Activated naive CD8-positive, alpha-beta T cell treated with anti-CD3 and anti-CD28 coated beads, Interleukin-2, amount 10 ng/mL, durations not matched to agents 7 days and 5 days (primary cell): ENCODE measurements at regions not wholly inside any gene's neighbourhood (a gene's known extent, or its start where the extent isn't known, plus 50 kb on each side); places are given as distances from the start of the nearest gene placed in this dataset.
"Not testable (repeated sequence)": the region's sequence is repeated elsewhere in the genome, so short reads cannot be mapped to it uniquely, and the experiment has no call there.

Experiments
- ATAC-seq: fragments of 150-1000 bp; cut with Tn5 transposase; one replicate; pipeline ENCODE4 v1.10.0; 2021; ENCODE audit warnings: low read depth, moderate library complexity
- POLR2A ChIA-PET: fragments of 350-600 bp; sonication (Branson Sonifier 250); formaldehyde crosslinking; loops from one replicate; lab custom pipeline; 2021; ENCODE audit warnings: antibody characterized with exemption; lab: Charles Lee
- DNase-seq: peaks from one replicate; pipeline ENCODE4 v3.0.0; 2021
- H3K27ac Mint-ChIP-seq: one replicate; pipeline ENCODE4 v1.8.0; 2022; ENCODE audit warnings: mild to moderate bottlenecking, mixed read lengths
- H3K27me3 Mint-ChIP-seq: one replicate; pipeline ENCODE4 v1.8.0; 2022; ENCODE audit warnings: mild to moderate bottlenecking, moderate library complexity, mixed read lengths
- H3K36me3 Mint-ChIP-seq: one replicate; pipeline ENCODE4 v1.8.0; 2021; ENCODE audit warnings: mild to moderate bottlenecking, mixed read lengths
- H3K4me1 Mint-ChIP-seq: one replicate; pipeline ENCODE4 v1.8.0; 2021; ENCODE audit warnings: mixed read lengths
- H3K4me3 Mint-ChIP-seq: one replicate; pipeline ENCODE4 v1.8.0; 2022; ENCODE audit warnings: mild to moderate bottlenecking, moderate library complexity, mixed read lengths
- H3K9me3 Mint-ChIP-seq: one replicate; pipeline ENCODE4 v1.8.0; 2021; ENCODE audit warnings: mixed read lengths

DNA sequence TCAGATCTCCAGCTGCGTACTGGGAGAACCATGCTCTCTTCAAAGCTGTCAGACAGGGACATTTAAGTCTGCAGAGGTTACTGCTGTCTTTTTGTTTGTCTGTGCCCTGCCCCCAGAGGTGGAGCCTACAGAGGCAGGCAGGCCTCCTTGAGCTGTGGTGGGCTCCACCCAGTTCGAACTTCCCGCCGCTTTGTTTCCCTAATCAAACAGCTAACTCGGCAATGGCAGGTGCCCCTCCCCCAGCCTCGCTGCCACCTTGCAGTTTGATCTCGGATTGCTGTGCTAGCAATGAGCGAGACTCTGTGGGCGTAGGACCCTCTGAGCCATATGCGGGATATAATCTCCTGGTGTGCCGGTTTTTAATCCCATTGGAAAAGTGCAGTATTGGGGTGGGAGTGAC, 387.1 kb downstream of the MLLT3 start:
- POLR2A ChIA-PET: interaction anchor here (1.6 kb wide), 1 partner anchor 8 kb away, joined by 5 read pairs; no protein-coding TSS in a partner anchor
- Mint-ChIP-seq H3K4me1 (peaks cover 22% of the 10 kb centered on the region), H3K36me3 (peaks cover 56% of the 10 kb centered on the region), H3K9me3 (peaks cover 23% of the 10 kb centered on the region)
- not testable (repeated sequence) for H3K27me3 Mint-ChIP-seq, H3K4me3 Mint-ChIP-seq, DNase-seq, ATAC-seq, H3K27ac Mint-ChIP-seq

DNA sequence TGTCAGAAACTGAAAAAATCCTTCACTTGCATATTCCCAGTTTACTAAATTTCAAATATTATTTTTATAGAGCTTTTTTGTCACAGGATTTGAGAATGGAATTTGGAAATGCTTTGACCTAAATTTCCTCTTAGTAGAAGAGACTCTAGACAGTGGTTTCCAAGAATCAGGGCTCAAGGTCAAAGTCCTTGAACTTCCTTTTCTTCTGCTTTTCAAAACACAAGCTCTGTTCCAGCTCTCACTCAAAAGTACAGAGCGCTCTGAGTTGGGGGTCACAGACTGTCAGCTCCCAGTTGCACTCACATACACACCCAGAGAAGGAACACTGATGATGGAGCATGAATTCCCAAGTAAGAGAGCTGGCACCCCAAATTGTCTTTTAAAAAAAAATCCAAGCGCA, 394.2 kb downstream of the MLLT3 start:
- Mint-ChIP-seq H3K27ac (peak overlapping the region; percentile 68), H3K9me3 (peaks cover 23% of the 10 kb centered on the region), H3K27me3 (no peaks in the 10 kb centered on the region), H3K4me3 (peak overlapping the region; percentile 39), H3K4me1 (peaks cover 50% of the 10 kb centered on the region), H3K36me3 (peaks cover 49% of the 10 kb centered on the region)
- no peak for ATAC-seq
- DNase-seq: no peak
- POLR2A ChIA-PET: interaction anchor here (1.0 to 5.7 kb wide), 4 partner anchors 8 to 18 kb away, joined by 5 to 27 read pairs (median 7); no protein-coding TSS in a partner anchor

GRCh38 chr9:20227166-20227874, 395.0 kb downstream of the MLLT3 start:
- Mint-ChIP-seq H3K27me3 (no peaks in the 10 kb centered on the region), H3K4me1 (peaks cover 49% of the 10 kb centered on the region), H3K36me3 (peaks cover 46% of the 10 kb centered on the region), H3K9me3 (peaks cover 19% of the 10 kb centered on the region), H3K4me3 (no peak overlapping the region), H3K27ac (peak overlapping the region; percentile 68)
- DNase-seq (no peak), ATAC-seq (no peak)
- POLR2A ChIA-PET: interaction anchor here (0.6 to 5.7 kb wide), 5 partner anchors 12 to 113 kb away, joined by 3 to 27 read pairs (median 7); no protein-coding TSS in a partner anchor

DNA sequence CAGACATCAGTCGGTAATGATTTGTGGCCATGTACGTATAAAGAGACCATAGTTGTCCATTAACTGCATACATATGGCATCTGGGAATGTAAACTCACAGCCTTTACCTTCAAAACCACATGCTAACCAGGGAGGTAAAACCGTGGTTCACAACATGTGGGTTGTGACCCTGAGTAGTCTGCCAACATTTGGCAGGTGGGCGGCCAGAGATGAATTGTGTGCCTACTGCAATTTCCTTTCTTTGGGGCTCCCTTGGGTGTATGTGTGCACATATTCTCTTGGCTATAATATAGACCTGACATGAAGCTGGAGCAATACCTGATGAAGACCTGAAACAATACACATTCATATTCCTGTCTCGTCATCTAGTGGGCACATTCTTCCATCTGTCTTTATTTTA, 396.0 kb downstream of the MLLT3 start:
- Mint-ChIP-seq H3K4me3 (peak overlapping the region; percentile 23), H3K27ac (no peak overlapping the region), H3K27me3 (no peaks in the 10 kb centered on the region), H3K9me3 (peaks cover 15% of the 10 kb centered on the region), H3K36me3 (peaks cover 46% of the 10 kb centered on the region), H3K4me1 (peaks cover 52% of the 10 kb centered on the region)
- no peak for ATAC-seq
- POLR2A ChIA-PET: interaction anchor here (1.7 to 5.7 kb wide), 2 partner anchors 13 to 16 kb away, joined by 7 to 27 read pairs; no protein-coding TSS in a partner anchor
- no peak for DNase-seq

- POLR2A ChIA-PET: interaction anchor here (1.7 to 5.7 kb wide), 3 partner anchors 14 to 17 kb away, joined by 7 to 27 read pairs (median 12); no protein-coding TSS in a partner anchor
- peak overlapping the region; percentile 68 for H3K4me3 Mint-ChIP-seq
Observed at GRCh38 chr9:20225826-20226225, 396.5 kb downstream of the MLLT3 start.

DNA sequence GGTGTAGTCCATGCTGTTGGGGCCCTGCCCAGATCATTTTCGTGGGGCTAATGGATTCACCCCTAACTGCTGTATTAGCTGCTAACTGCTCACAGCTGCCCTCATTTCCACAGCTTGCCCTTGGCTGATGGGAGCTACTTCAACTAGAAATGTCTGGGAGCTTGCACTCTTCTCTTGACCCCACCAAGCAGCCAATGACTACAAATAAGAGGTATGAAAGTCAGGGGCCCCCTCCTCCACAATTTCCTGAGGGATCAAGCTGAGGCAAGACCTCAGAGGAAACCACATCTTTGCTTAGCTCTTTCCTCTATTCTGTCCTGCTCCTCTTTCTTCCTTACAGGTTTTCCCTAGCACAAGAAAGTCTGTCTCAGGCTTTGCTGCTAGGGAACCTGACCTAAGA, 397.5 kb downstream of the MLLT3 start:
- POLR2A ChIA-PET: interaction anchor here (1.0 to 5.7 kb wide), 4 partner anchors 15 to 97 kb away, joined by 3 to 27 read pairs (median 10); no protein-coding TSS in a partner anchor
- H3K36me3 Mint-ChIP-seq: peaks cover 43% of the 10 kb centered on the region
- ATAC-seq (no peak), DNase-seq (no peak)
- H3K27ac Mint-ChIP-seq: no peak overlapping the region
- no peaks in the 10 kb centered on the region for H3K27me3 Mint-ChIP-seq
- H3K4me1 Mint-ChIP-seq: peaks cover 66% of the 10 kb centered on the region
- H3K4me3 Mint-ChIP-seq: peak overlapping the region; percentile 10
- peaks cover 9% of the 10 kb centered on the region for H3K9me3 Mint-ChIP-seq

More at GRCh38 chr9:20225826-20226225, 396.5 kb downstream of the MLLT3 start:
- peaks cover 57% of the 10 kb centered on the region for H3K4me1 Mint-ChIP-seq
- peak overlapping the region; percentile 80 for H3K27ac Mint-ChIP-seq
- H3K36me3 Mint-ChIP-seq: peaks cover 46% of the 10 kb centered on the region
- peaks cover 12% of the 10 kb centered on the region for H3K9me3 Mint-ChIP-seq
- H3K27me3 Mint-ChIP-seq: no peaks in the 10 kb centered on the region
- DNase-seq (no peak), ATAC-seq (no peak)

- Mint-ChIP-seq H3K27ac (no peak overlapping the region), H3K4me1 (peaks cover 43% of the 10 kb centered on the region), H3K36me3 (peaks cover 63% of the 10 kb centered on the region), H3K27me3 (no peaks in the 10 kb centered on the region), H3K9me3 (peaks cover 20% of the 10 kb centered on the region), H3K4me3 (no peak overlapping the region)
- no peak for DNase-seq
- POLR2A ChIA-PET: interaction anchor here (1.3 to 1.5 kb wide), 2 partner anchors 8 to 11 kb away, joined by 5 to 6 read pairs; no protein-coding TSS in a partner anchor
- ATAC-seq: no peak
Observed at GRCh38 chr9:20220286-20220685, 402.0 kb downstream of the MLLT3 start.

DNA sequence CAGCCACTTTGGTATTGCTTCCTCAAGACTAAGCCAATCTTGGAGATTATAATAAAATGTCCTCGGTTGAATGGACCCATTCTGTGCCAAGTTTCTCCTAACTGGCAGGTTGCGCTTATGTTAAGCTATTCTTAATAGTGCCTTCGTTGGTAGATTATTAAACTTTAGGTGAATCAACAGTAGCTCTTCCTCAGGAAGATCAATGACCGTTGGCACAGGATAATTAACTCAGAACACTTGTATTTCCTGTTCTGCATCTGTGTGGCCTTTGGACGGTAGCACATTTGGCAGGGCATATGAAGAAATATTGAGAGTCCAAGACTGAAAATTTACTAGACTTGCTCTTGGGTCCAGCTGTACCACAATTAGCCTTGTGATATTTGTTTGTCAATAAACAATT, 402.9 kb downstream of the MLLT3 start:
- H3K27me3 Mint-ChIP-seq: no peaks in the 10 kb centered on the region
- H3K9me3 Mint-ChIP-seq: peaks cover 25% of the 10 kb centered on the region
- no peak for ATAC-seq
- DNase-seq: no peak
- no peak overlapping the region for H3K4me3 Mint-ChIP-seq
- H3K36me3 Mint-ChIP-seq: peaks cover 67% of the 10 kb centered on the region
- POLR2A ChIA-PET: interaction anchor here (1.5 kb wide), 1 partner anchor 9 kb away, joined by 5 read pairs; no protein-coding TSS in a partner anchor
- no peak overlapping the region for H3K27ac Mint-ChIP-seq
- peaks cover 40% of the 10 kb centered on the region for H3K4me1 Mint-ChIP-seq

- H3K27ac Mint-ChIP-seq: no peak overlapping the region
- H3K36me3 Mint-ChIP-seq: peaks cover 66% of the 10 kb centered on the region
- peaks cover 18% of the 10 kb centered on the region for H3K9me3 Mint-ChIP-seq
- H3K4me1 Mint-ChIP-seq: peaks cover 37% of the 10 kb centered on the region
- H3K27me3 Mint-ChIP-seq: no peaks in the 10 kb centered on the region
- ATAC-seq (no peak), DNase-seq (no peak)
- H3K4me3 Mint-ChIP-seq: no peak overlapping the region
- POLR2A ChIA-PET: interaction anchor here (1.4 kb wide), 1 partner anchor 25 kb away, joined by 4 read pairs; no protein-coding TSS in a partner anchor
Observed at GRCh38 chr9:20217596-20217995, 404.7 kb downstream of the MLLT3 start.

DNA sequence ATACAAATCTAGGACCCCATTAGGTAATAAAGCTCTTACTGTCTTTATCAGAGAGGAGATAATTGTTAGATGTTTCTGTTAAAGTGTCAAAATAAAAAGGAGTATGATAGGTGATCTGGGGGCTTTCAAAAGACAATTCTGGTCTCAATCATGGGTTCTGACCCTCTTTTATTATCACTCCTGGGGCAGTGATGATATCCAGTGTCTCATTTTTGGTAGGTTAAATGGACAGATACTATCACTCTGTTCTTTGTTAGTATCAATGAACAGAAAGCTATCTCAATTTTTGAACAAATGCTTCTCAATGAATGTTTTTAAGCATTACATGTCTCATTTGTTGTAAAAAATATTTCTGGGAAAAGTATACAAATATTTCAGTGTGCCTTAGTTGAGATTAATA, 405.9 kb downstream of the MLLT3 start:
- Mint-ChIP-seq H3K9me3 (peaks cover 18% of the 10 kb centered on the region), H3K27ac (no peak overlapping the region), H3K36me3 (peaks cover 64% of the 10 kb centered on the region), H3K27me3 (no peaks in the 10 kb centered on the region), H3K4me3 (no peak overlapping the region), H3K4me1 (peaks cover 36% of the 10 kb centered on the region)
- POLR2A ChIA-PET: no interaction called here
- ATAC-seq (no peak), DNase-seq (no peak)

- H3K36me3 Mint-ChIP-seq: peaks cover 58% of the 10 kb centered on the region
- no peak overlapping the region for H3K27ac Mint-ChIP-seq
- ATAC-seq (no peak), DNase-seq (no peak)
- H3K4me3 Mint-ChIP-seq: no peak overlapping the region
- POLR2A ChIA-PET: no interaction called here
- H3K4me1 Mint-ChIP-seq: peaks cover 34% of the 10 kb centered on the region
- H3K9me3 Mint-ChIP-seq: peaks cover 18% of the 10 kb centered on the region
- H3K27me3 Mint-ChIP-seq: no peaks in the 10 kb centered on the region
Observed at GRCh38 chr9:20215552-20215951, 406.7 kb downstream of the MLLT3 start.

GRCh38 chr9:20212806-20213205, 409.5 kb downstream of the MLLT3 start:
- no peak overlapping the region for H3K27ac Mint-ChIP-seq
- ATAC-seq (no peak), DNase-seq (no peak)
- H3K4me1 Mint-ChIP-seq: peaks cover 48% of the 10 kb centered on the region
- peaks cover 12% of the 10 kb centered on the region for H3K9me3 Mint-ChIP-seq
- H3K27me3 Mint-ChIP-seq: no peaks in the 10 kb centered on the region
- POLR2A ChIA-PET: no interaction called here
- no peak overlapping the region for H3K4me3 Mint-ChIP-seq
- peaks cover 40% of the 10 kb centered on the region for H3K36me3 Mint-ChIP-seq

DNA sequence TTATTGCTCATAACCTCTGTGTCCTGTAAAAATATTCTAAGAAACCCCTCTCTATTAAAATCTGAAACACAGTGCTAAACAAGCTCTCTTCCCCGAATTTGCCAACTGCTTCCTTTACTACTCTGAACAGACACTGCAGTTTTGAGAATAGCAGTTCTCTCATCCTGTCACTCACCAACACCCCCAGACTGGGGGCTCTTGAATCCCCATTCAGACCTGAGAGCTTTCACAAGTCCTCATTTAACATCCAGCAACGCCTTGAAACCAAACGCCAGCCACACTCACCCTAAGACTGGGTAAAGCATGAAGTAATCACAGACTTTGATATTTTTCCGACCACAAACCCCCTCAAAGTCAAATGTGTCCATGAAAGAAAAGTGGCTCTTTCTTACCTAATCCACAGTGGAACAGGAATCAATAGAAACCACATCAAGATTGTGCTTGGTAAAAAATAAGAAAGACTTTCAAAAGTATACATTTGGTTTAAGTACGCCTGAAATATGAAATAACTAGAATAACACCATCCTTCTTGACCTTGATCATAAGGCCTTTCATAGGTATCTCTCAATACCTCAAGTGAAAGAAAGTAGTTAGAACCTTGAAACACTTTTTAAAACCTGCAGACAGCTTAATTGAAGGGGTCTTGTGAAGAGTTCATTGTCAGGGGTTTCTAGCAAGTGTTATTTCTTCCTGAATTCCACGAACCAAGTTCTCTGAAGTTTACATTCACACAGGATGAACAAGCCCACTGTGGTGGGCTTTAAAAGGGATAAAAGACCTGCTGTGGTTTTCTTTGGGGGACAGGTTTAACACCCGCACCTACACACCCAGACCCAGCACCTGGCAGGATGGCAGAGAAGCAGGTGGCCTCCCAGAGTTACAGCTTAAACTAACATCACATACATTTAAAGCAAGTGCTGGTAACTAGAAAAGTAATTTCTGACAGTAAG, 412.6 kb downstream of the MLLT3 start:
- ATAC-seq (peak; percentile 88), DNase-seq (peak; percentile 70)
- peak overlapping the region; percentile 18 for H3K4me3 Mint-ChIP-seq
- H3K36me3 Mint-ChIP-seq: peaks cover 29% of the 10 kb centered on the region
- peak overlapping the region; percentile 95 for H3K27ac Mint-ChIP-seq
- H3K27me3 Mint-ChIP-seq: no peaks in the 10 kb centered on the region
- peaks cover 4% of the 10 kb centered on the region for H3K9me3 Mint-ChIP-seq
- peaks cover 50% of the 10 kb centered on the region for H3K4me1 Mint-ChIP-seq
- POLR2A ChIA-PET: interaction anchor here (0.7 to 4.4 kb wide), 22 partner anchors 9 to 413 kb away, joined by 3 to 37 read pairs (median 6); partner anchors contain the start of gene MLLT3
